Islet precursor cell (in vitro differentiated cells): ENCODE measurements at regions not wholly inside any gene's neighbourhood (a gene's known extent, or its start where the extent isn't known, plus 50 kb on each side); places are given as distances from the start of the nearest gene placed in this dataset.

Experiments used
- DNase-seq: peaks from one replicate; pipeline ENCODE4 v3.0.0-alpha.2; 2018

DNA sequence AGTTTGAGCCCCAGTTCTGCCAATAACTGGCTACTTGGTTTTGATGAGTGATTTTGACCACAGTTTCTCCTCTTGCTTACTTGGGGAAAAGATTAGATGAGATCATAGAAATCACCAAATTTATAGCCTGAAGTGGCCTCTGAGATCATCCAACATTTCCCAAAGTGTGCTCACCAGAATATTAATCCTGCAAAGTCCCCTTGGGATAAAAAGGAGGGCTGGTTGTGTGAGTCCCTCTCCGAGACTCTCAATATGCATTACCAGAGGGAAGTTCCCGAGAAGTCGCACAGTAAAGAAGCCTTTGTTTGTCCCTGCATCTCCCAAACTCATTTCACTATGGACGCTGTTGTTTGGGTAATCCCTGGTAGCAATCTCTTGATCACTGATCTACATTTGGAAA is 88.4 kb upstream of the ADRA1B start:
- DNase-seq: no peak

DNA sequence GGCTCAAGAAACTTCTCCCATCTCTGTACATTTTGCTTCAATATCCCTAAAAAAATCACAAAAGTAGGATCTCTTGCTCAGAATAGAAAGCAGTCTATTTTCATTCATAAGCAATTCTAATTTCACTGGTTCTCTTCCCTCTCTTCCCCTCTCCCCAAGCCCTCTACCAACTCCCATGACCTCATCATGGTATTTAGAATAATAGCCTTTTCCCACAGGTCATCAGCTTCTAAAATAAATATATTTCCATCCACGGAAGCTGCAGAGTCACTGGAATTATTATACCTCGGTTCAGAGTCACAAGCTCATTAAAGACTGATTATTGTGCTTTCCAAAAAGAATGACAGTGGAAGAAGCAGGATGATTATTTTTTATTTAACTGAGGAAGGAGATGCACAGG is 84.2 kb upstream of the ADRA1B start:
- no peak for DNase-seq

DNA sequence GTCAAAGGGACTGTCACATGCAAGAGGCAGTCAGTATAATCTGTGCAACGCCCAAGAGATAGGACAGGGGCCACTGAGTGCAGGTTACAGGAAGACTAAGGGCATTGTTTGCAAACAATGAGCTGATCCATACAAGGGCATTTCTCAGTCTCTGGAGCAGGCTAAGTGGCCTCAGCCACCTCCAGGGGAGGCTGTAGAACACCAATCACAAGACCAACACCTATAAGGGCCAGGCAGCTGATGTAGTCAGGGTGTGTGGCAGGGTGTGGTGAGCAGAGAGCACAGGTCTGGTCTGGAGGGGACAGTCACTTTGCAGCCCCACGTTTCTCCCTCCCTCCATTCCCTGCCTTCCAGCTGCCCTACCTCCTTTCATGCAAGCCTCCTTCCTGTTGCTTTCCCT is 83.2 kb upstream of the ADRA1B start:
- DNase-seq: peak; percentile 60

DNA sequence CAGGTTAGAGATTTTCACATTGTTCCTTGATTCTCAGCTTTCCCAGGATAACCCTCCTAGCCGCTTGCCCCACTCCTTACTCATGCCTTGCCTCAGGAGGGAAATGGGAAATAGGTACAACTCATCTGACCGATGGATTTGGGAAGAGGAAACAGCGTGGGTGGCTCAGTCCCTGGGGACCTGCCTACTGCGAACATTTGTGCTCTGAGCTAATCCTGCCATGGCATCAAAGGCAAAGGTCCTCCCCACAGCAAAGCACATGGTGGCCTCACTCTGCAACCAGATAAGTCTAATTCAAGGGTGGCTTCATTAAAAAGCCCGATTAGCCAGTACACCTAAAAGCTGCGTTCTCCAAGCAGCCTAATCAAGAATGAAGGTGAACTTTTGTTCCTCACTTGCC is 82.4 kb upstream of the ADRA1B start:
- no peak for DNase-seq

DNA sequence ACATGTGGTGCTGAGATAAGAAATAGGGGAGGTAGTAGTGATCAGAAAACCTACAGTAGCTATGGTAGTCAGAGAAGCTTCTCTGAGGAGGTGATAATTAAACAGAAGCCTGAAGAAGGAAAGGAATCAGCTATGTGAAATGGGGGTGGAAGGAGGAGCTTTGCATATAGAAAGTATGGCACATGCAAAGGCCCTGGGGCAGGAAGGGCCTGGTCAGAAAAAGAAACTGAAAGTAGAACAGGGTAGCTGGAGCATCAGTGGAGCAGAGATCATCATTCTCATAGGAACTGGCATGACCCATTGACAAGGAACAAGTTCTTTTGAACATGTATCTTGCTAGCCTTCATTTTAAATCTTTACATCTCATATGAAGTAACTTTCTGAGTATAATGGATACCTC is 80.7 kb upstream of the ADRA1B start:
- DNase-seq: no peak

DNA sequence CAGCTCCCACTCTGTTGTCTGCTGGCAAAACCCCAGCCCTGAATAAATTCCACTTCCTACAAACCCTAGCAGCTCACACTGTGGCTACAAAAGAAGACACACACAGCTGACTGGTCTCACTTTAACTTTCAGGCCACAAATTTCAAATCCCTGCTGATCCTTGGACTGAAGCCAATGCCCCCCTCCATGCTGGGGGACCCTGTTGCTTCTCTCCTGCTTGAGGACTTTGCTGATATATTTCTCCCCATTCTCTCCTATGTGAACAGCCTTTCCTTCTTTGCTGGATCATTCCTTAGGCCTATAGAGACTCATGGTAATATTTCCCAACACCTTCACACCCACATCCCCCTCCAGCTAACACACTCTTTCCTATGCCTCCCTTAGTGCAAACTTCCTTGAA is 79.6 kb upstream of the ADRA1B start:
- DNase-seq: no peak

DNA sequence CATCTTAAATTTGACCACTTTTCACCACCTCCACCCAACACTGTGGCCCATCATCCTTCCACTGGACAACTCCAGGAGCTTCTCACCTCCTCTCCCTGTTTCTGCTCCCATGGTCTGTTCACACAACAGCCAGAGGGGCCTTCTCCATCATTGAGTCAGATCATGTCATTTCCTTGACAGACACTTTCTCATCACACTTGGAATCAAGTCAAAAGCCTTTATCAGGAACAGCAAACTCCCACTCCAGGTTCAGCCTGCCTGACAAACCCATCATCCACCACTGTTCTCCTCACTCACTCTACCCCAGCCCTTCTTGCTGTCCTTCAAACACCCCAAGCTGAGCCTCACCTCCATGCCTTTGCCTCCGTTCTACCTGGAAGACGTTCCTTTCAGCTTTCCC is 78.4 kb upstream of the ADRA1B start:
- DNase-seq: no peak

DNA sequence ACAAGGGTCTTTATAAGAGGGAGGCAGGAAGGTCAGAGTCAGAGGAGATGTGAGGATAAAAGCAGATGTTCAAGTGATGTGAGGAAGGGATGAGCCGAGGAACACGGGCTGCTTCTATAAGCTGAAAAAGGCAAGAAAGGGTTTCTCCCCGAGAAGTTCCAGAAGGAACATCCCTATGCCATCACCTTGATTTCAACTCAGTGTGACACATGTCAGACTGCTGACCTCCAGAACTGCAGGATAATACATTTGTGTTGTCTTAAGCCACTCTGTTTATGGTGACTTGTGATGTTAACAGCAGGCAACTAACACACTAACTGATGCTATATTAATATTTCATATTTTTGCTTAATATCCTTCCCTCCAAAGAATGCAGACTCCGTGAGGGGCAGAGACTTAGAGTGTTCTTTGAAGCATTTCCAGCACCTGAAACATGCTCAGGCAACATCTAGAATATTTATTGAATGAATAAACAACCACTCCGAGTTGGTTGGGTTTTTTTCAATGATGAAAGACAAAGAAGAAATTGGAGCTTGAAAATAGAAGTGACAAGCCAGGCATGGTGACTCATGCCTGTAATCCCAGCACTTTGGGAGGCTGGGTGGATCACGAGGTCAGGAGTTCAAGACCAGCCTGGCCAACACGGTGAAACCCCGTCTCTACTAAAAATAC is 77.6 kb upstream of the ADRA1B start:
- DNase-seq: no peak

DNA sequence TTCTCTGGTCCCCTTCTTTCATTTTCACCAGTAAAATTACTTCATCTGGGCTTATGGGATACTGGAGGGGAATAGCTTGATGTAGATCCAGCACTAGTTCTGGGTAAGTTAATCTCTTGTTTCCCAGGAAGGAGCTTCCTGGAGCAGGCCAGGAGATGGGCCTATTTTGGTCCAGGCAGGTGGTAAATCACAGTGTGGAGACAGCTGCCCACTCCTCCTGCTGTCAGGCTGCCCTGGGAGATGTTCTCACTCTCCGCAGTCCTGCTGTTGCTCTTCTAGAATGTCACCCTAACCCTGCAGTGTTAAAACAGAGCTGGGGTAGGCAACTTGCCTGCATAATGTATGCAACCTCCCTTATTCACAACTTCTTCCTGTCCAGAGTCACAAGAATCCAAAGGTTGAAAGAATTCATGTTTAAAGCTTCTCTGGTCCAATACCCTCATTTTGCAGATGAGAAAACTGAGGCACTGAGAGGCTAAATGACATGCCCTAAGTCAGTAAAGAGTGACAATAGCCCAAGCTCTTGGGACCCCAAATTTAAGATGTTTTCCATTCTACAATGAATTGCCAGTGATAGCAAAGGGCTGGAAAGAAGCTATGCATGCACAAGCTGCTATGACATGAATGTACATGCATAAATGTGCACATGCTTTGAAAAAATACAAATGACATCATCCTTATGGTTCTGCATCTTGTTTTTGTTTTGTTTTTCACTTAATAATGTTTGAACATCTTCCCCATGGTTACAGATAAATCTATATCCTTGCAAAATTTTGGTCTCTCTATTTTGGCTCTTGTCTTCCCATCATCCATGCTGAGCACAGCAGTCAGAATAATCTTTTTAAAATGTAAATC is 71.8 kb upstream of the ADRA1B start:
- DNase-seq: no peak

DNA sequence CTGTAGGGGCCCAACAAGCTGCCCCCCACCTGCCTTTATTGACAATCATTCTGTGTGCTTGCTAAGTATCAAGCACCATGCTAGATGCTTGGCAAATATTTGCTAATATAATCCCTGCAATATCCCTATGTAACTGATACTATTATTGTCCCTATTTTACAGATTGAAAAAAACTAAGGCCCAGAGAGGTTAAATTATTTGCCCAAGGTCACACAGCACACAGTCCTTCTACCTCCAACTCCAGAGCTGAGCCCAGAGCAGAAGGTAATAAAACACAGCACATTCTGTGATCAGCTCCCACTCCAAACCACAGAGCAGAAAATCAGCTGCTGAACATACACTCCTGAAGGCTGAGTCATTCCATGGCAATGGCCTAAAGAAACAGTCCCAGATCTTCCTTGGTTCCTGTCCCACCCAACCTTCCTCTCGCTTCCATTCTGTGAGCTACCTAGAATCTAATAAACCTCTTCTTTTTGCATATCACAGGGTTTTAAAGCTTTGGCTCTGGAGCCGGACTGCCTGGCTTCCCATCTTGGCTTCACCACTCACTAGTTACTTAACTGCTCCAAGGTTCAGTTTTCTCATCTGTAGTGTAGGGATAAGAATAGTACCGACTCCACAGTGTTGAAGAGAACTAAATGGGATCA is 66.7 kb upstream of the ADRA1B start:
- DNase-seq: peak; percentile 84

DNA sequence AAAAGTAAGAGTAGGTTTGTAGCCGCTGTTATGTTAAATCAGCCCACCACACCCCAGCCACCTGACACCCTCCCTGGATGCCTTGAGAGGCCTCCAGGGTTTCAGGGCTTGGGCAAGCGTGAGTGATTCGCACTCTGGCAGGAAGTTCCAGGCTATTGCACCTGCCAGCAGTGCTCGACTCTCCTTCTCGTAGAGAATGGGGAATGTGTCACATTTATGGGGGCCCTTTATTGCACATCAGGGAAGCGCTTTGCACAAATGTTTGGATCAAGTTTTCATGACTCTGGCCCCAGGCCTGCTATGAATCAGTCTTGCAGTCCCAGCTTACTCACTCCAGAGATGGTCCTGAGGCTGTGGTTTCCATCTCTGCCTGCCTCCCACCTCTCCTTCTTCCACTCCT is 66.1 kb upstream of the ADRA1B start:
- no peak for DNase-seq

DNA sequence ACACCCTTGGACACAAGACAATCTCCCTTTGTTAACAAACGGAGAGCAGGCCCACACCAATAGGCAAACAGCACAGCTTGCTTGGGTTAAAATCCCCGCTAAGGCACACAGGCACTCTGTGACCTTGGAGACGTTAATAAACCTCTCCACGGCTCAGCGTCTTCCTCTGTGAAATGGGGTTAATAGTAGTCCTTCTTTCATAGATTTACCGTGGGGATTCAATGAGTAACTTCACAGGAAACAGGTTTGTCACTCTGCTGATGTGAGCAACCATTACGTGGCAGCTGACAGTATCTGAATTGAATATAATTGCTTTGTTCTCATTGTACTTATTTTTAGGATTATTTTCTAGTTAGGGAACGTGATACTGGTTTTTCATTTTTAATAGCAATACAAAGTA is 65.2 kb upstream of the ADRA1B start:
- DNase-seq: no peak

DNA sequence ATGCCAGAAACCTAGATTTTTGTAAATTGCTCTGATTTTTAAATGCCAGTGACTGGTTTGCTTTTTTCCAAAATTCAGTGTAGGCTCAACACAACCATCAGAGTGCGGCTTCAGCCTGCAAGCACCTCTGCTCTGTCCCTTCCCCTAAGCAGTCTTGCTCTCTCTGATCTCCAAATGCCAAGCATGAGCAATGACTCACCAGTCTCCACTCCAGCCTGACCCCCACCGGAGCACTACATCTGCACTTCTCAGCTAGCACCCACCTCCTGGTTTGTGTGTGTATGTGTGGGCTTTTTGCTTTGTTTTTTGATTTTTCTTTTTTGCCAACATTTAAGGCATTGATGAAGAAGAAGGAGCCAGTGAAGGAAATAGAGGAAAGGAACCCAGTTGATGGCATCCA is 61.4 kb upstream of the ADRA1B start:
- DNase-seq: peak; percentile 69

DNA sequence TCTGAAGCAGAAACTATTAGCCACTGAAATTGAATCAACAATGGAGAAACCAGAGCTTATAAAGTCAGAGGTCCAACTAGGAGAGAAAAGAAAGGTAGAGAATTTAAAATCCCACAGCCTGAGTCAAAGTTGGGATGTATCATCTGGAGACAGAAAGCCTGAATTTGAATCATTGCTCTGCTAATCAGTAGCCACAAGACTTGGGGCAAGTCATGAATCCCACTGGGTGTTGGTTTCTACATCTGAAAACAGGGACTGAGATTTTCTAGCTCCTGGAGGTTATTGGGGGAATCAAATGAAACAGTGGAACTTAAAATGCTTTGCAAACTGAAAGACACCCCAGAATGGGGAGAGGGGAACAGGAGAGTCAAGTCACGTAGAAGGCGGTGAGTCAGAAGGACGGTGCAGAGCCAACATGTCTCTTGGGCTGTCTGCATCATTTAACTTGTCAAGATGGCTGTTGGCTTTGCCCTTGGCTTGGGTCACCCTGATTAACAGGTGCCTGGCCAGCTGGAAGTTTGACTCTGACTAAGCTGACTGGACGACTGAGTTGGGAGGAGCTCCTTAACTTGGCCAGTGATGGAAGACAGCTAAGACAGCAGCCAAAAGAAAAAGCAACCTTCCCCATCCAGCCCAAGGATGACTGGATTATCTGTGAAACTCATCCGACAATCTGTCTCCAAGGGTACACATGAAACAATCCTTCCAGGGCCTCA is 60.6 kb upstream of the ADRA1B start:
- DNase-seq: no peak

DNA sequence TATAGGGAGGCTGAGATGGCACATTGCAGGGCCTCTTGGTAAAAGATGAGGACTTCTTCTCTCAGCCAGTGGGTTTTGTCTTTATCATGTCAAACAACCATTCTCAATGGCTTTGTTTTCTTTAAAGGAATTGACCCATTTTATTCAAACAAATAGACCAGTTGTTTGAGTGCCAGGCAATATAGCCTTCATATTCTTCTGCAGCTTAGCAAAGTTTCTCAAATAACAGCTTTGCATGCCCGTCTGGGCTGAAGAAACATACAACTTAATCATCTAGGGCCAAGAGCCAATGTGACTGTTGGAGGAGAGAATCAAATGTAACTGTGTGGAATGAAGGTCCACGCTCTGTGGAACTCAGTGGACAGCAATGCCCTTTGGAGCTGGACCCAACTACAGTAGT is 57.4 kb upstream of the ADRA1B start:
- no peak for DNase-seq

DNA sequence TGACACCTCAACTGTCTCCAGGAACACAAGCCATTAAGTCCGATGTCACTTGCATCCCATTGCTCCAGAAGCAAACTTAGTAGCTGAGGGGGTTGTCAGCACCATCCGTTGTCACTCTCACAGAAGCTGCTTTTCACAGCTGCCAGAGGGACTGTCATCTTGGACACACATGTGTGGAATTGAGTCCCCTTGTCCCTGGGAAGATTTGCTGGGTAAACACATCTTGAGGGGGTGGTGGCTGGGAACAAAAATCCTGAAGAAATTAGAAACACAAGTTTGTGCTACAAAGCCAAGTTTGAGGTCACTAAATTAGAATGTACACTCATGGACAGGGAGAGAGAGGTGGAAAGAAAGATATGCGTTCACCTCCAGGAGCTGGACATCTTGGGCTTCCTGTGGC is 55.2 kb upstream of the ADRA1B start:
- DNase-seq: no peak

DNA sequence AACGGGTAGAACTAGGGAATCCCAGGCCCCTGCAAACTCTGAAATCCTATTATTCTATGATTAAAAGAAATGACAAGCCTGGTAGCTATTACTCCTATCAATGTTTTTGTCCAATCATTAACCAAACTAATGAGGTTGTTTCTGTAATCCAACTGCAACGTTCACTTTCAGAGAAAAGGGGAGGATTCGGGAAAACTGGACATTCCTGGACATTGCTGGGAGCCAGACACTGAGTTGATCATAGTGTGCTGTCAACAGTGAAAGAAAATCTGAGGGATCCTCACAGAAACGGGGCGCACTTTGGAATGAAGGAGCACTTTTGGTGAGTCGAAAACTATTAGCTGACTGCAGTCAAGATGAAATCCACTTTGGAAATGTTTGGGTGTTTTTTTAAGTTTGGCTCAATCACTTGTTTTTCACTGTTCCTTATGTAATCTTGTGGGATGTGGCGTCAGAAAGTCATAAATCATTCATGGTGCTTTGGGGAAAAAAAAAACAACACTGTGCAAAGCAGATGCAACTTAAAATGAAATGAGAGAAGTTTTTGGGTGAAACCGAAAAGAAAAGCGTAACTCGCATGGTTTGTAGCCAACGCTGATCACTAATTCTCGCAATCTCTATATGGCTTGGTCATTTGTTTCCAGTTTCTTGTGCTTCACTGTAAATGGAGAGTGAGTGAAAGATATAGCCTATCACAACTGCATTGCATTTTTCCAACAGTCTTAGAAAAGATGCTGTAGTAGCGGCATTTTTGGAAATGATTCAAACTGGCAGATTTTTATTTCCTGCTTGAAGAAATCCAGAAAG is 51.2 kb upstream of the ADRA1B start:
- DNase-seq: no peak

DNA sequence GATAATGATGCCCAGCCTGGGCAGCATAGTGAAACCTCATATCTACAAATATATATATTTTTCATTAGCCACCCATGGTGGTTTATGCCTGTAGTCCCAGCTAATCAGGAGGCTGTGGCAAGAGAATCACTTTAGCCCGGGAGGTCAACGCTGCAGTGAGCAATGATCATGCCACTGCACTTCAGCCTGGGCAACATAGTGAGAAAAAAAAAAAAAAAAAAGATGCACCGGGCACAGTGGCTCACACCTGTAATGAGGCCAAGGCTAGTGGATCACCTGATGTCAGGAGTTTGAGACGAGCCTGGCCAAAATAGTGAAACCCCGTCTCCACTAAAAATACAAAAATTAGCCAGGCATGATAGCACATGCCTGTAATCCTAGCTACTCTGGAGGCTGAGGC is 50.2 kb upstream of the ADRA1B start:
- no peak for DNase-seq
